ENCODE measurements at regions not wholly inside any gene's neighbourhood (a gene's known extent, or its start where the extent isn't known, plus 50 kb on each side); places are given as distances from the start of the nearest gene placed in this dataset.

GRCh38 chr10:124222988-124223710 is 129.8 kb upstream of the CHST15 start:
- POLR2A ChIA-PET = no interaction called here
- Mint-ChIP-seq H3K4me1 (ENCODE audit: low read depth) (peaks cover 22% of the 10 kb centered on the region), H3K4me3 (no peak overlapping the region), H3K27me3 (ENCODE audit: low read depth) (no peaks in the 10 kb centered on the region), H3K36me3 (ENCODE audit: low read depth) (peaks cover 11% of the 10 kb centered on the region), H3K9me3 (ENCODE audit: insufficient read depth) (peaks cover 19% of the 10 kb centered on the region), H3K27ac (no peak overlapping the region)
- DNase-seq = no peak
- ATAC-seq = no peak
- CTCF ChIA-PET = interaction anchor here (1.3 to 1.7 kb wide), 3 partner anchors 9 to 229 kb away, joined by 5 to 7 read pairs (median 6); no protein-coding TSS in a partner anchor

DNA sequence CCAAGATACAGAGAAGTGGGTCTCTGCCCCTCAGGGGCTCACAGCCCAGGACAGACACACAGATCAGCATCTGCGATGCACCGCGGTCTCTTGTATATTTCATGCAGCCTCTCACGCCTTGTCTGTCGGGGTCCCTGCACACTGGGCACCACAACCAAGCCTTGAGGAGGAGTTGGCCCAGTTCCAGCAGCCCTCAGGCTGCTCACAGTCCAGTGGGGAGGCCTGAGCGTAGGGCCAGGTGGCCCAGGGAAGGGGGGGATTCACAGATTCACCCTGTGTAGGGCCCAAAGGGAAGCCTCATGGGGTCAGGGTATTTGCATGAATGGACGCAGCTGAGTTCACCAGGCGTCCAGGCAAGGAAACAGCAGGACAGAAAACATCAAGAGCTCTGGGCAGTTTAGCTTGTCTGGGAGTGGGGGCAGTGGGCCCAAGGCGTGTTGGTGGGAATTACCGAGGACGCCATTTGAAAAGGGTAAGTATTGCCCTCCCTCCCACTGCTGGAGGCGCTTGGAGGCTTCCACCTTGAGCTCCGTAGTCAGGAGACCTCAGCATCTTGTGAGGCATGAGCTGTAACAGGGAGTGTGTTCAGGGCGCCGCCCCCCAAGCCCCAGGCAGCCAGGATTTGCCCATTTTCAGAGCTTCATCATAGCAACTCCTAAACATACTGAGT is 129.1 kb upstream of the CHST15 start:
- Mint-ChIP-seq H3K27ac (no peak overlapping the region), H3K4me1 (ENCODE audit: low read depth) (peaks cover 22% of the 10 kb centered on the region), H3K9me3 (ENCODE audit: insufficient read depth) (peaks cover 12% of the 10 kb centered on the region), H3K36me3 (ENCODE audit: low read depth) (peaks cover 5% of the 10 kb centered on the region), H3K4me3 (no peak overlapping the region), H3K27me3 (ENCODE audit: low read depth) (no peaks in the 10 kb centered on the region)
- ChIA-PET CTCF (interaction anchor here (1.3 to 1.7 kb wide), 3 partner anchors 9 to 228 kb away, joined by 5 to 7 read pairs (median 6); no protein-coding TSS in a partner anchor), POLR2A (no interaction called here)
- DNase-seq (no peak), ATAC-seq (no peak)

GRCh38 chr10:124221356-124222317 is 128.2 kb upstream of the CHST15 start:
- no peaks in the 10 kb centered on the region for H3K36me3 Mint-ChIP-seq (ENCODE audit: low read depth)
- no peak for ATAC-seq
- peaks cover 22% of the 10 kb centered on the region for H3K4me1 Mint-ChIP-seq (ENCODE audit: low read depth)
- H3K4me3 Mint-ChIP-seq = no peak overlapping the region
- peaks cover 3% of the 10 kb centered on the region for H3K27me3 Mint-ChIP-seq (ENCODE audit: low read depth)
- ChIA-PET POLR2A (interaction anchor here (0.6 kb wide), 1 partner anchor 305 kb away, joined by 4 read pairs; no protein-coding TSS in a partner anchor), CTCF (interaction anchor here (1.3 to 1.9 kb wide), 6 partner anchors 10 to 227 kb away, joined by 5 to 7 read pairs (median 6); no protein-coding TSS in a partner anchor)
- H3K27ac Mint-ChIP-seq = peak overlapping the region; percentile 57
- H3K9me3 Mint-ChIP-seq (ENCODE audit: insufficient read depth) = peaks cover 5% of the 10 kb centered on the region
- DNase-seq = peak; percentile 31

- ChIA-PET POLR2A (no interaction called here), CTCF (interaction anchor here (1.3 to 1.9 kb wide), 3 partner anchors 168 to 226 kb away, joined by 5 to 6 read pairs (median 6); no protein-coding TSS in a partner anchor)
- Mint-ChIP-seq H3K4me3 (no peak overlapping the region), H3K9me3 (ENCODE audit: insufficient read depth) (no peaks in the 10 kb centered on the region), H3K4me1 (ENCODE audit: low read depth) (peaks cover 22% of the 10 kb centered on the region), H3K36me3 (ENCODE audit: low read depth) (no peaks in the 10 kb centered on the region), H3K27ac (no peak overlapping the region), H3K27me3 (ENCODE audit: low read depth) (peaks cover 3% of the 10 kb centered on the region)
- ATAC-seq (no peak), DNase-seq (no peak)
Observed at GRCh38 chr10:124220971-124221355, 127.6 kb upstream of the CHST15 start.

DNA sequence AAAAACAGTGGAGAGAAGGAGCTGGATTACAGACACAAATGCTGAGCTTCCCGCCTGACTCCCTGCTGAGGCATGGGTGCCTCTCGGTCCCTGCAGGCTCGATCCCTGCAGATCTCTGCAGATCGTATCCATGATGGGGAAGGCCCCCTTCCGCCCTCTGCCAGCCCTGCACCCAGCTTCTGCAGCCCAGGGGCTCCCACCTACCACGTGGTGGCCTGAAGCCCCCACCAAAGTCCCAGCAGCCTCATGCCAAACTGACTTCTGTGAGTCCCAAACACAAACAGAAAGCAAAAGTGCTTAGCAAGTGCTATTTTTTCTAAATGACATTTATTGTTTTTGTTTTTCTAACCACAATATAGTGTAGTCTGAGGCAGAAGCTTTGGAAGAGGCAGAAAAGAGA is 127.1 kb upstream of the CHST15 start:
- POLR2A ChIA-PET = no interaction called here
- no peak overlapping the region for H3K4me3 Mint-ChIP-seq
- H3K27me3 Mint-ChIP-seq (ENCODE audit: low read depth) = peaks cover 3% of the 10 kb centered on the region
- no peaks in the 10 kb centered on the region for H3K36me3 Mint-ChIP-seq (ENCODE audit: low read depth)
- no peak overlapping the region for H3K27ac Mint-ChIP-seq
- CTCF ChIA-PET = interaction anchor here (1.3 to 1.9 kb wide), 3 partner anchors 168 to 226 kb away, joined by 5 to 6 read pairs (median 6); no protein-coding TSS in a partner anchor
- DNase-seq (no peak), ATAC-seq (no peak)
- H3K4me1 Mint-ChIP-seq (ENCODE audit: low read depth) = peaks cover 22% of the 10 kb centered on the region
- no peaks in the 10 kb centered on the region for H3K9me3 Mint-ChIP-seq (ENCODE audit: insufficient read depth)

DNA sequence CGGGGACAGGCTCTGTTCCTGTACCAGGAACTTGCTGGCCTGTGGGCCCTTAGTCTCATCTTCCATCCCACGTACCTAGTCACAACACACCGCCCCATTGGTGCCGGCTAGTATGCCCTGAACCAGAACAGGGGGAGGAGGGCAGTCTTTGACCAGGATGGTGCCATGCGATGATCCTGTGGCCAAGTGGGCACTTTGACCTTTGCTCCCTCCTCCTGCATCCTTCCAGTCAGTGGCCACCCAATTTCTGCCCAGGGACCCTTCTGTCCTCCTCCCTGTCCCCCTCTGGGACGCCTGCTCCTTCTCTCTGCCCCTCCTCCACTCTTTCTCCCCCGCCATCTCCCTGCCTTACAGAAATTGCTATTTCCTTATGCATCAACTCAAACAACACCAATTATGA is 126.3 kb upstream of the CHST15 start:
- ChIA-PET POLR2A (no interaction called here), CTCF (interaction anchor here (1.6 kb wide), 1 partner anchor 225 kb away, joined by 6 read pairs; no protein-coding TSS in a partner anchor)
- DNase-seq = no peak
- no peak overlapping the region for H3K27ac Mint-ChIP-seq
- H3K36me3 Mint-ChIP-seq (ENCODE audit: low read depth) = no peaks in the 10 kb centered on the region
- H3K9me3 Mint-ChIP-seq (ENCODE audit: insufficient read depth) = no peaks in the 10 kb centered on the region
- peaks cover 22% of the 10 kb centered on the region for H3K4me1 Mint-ChIP-seq (ENCODE audit: low read depth)
- H3K27me3 Mint-ChIP-seq (ENCODE audit: low read depth) = peaks cover 3% of the 10 kb centered on the region
- H3K4me3 Mint-ChIP-seq = no peak overlapping the region
- no peak for ATAC-seq

DNA sequence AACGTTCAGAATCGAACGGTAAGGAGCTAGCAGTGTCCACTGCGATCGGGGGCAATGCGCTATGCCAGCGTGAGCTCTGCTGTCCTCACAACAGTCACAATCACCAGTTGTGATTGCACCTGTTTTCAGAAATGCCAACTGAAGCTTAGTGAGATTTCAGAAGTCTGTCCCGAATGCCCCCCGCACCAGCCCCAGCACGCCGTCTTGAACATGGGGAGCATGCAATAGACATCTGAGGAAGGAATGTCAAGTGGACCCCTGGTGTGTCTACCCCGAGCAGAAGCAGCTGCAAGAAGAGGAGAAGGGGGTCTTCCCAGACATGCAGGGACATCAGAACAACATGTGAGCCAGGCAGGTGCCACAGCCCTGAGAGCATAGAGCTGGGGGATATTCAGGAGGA is 125.7 kb upstream of the CHST15 start:
- Mint-ChIP-seq H3K27me3 (ENCODE audit: low read depth) (peaks cover 3% of the 10 kb centered on the region), H3K4me1 (ENCODE audit: low read depth) (peaks cover 22% of the 10 kb centered on the region), H3K4me3 (no peak overlapping the region), H3K36me3 (ENCODE audit: low read depth) (no peaks in the 10 kb centered on the region), H3K27ac (no peak overlapping the region), H3K9me3 (ENCODE audit: insufficient read depth) (no peaks in the 10 kb centered on the region)
- no peak for DNase-seq
- no peak for ATAC-seq
- CTCF ChIA-PET = interaction anchor here (2.4 kb wide), 1 partner anchor 224 kb away, joined by 11 read pairs; no protein-coding TSS in a partner anchor
- POLR2A ChIA-PET = no interaction called here

- DNase-seq (no peak), ATAC-seq (no peak)
- POLR2A ChIA-PET = no interaction called here
- Mint-ChIP-seq H3K4me1 (ENCODE audit: low read depth) (peaks cover 22% of the 10 kb centered on the region), H3K27ac (no peak overlapping the region), H3K27me3 (ENCODE audit: low read depth) (peaks cover 3% of the 10 kb centered on the region), H3K4me3 (no peak overlapping the region), H3K36me3 (ENCODE audit: low read depth) (no peaks in the 10 kb centered on the region), H3K9me3 (ENCODE audit: insufficient read depth) (no peaks in the 10 kb centered on the region)
- CTCF ChIA-PET = interaction anchor here (2.4 kb wide), 1 partner anchor 223 kb away, joined by 11 read pairs; no protein-coding TSS in a partner anchor
Observed at GRCh38 chr10:124217906-124218804, 124.8 kb upstream of the CHST15 start.

GRCh38 chr10:124217031-124217430 is 123.6 kb upstream of the CHST15 start:
- DNase-seq = no peak
- ChIA-PET CTCF (interaction anchor here (2.4 kb wide), 1 partner anchor 222 kb away, joined by 11 read pairs; no protein-coding TSS in a partner anchor), POLR2A (no interaction called here)
- H3K9me3 Mint-ChIP-seq (ENCODE audit: insufficient read depth) = no peaks in the 10 kb centered on the region
- no peak overlapping the region for H3K27ac Mint-ChIP-seq
- no peak for ATAC-seq
- H3K4me3 Mint-ChIP-seq = no peak overlapping the region
- H3K27me3 Mint-ChIP-seq (ENCODE audit: low read depth) = peaks cover 3% of the 10 kb centered on the region
- H3K4me1 Mint-ChIP-seq (ENCODE audit: low read depth) = peaks cover 17% of the 10 kb centered on the region
- H3K36me3 Mint-ChIP-seq (ENCODE audit: low read depth) = no peaks in the 10 kb centered on the region

- Mint-ChIP-seq H3K9me3 (ENCODE audit: insufficient read depth) (no peaks in the 10 kb centered on the region), H3K27me3 (ENCODE audit: low read depth) (peaks cover 3% of the 10 kb centered on the region), H3K27ac (no peak overlapping the region), H3K4me1 (ENCODE audit: low read depth) (no peaks in the 10 kb centered on the region), H3K36me3 (ENCODE audit: low read depth) (no peaks in the 10 kb centered on the region), H3K4me3 (no peak overlapping the region)
- DNase-seq = no peak
- POLR2A ChIA-PET = interaction anchor here (0.5 kb wide), 1 partner anchor 17 kb away, joined by 3 read pairs; no protein-coding TSS in a partner anchor
- CTCF ChIA-PET = no interaction called here
- no peak for ATAC-seq
Observed at GRCh38 chr10:124214610-124215375, 121.4 kb upstream of the CHST15 start.

All from activated CD8-positive, alpha-beta T cell treated with anti-CD3 and anti-CD28 coated beads, Interleukin-2, amount 10 ng/mL, durations not matched to agents 7 days and 5 days (primary cell).